HG02678 (cell line): ENCODE measurements at regions not wholly inside any gene's neighbourhood (a gene's known extent, or its start where the extent isn't known, plus 50 kb on each side); places are given as distances from the start of the nearest gene placed in this dataset.

ENCODE experiments used
- ATAC-seq: cut with Tn5 transposase; IDR thresholded peaks from one replicate; pipeline ENCODE4 v1.9.1; 2021; ENCODE audit warnings: mild to moderate bottlenecking, moderate library complexity; ENCODE audit not compliant: unreplicated experiment

- ATAC-seq: no peak
Measured at GRCh38 chr5:54746777-54747398, 229.3 kb downstream of the SNX18 start.

- ATAC-seq: no peak
Measured at GRCh38 chr5:54746346-54746745, 228.8 kb downstream of the SNX18 start.

- no peak for ATAC-seq
Measured at GRCh38 chr5:54745599-54745998, 228.0 kb downstream of the SNX18 start.

GRCh38 chr5:54743997-54744788 is 226.6 kb downstream of the SNX18 start:
- ATAC-seq: peak; percentile 86

DNA sequence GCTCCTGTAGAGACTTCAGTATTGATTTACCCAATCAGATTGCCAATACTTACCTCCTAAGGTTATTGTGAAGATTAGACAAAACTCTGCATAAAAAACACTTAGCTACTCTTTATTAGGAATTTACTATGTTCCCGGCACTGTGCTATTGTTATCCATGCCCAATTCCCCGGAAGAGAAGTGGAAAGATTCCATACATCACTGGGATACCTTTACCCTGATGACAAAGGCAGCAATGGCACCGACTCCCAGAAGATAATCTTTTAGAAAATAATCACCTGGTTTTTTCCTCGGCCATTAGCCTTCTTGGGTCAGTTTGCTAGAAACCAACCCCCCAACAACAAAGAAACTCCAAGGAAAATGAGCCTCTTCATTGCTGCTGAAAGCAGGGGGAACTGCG is 226.0 kb downstream of the SNX18 start:
- no peak for ATAC-seq

GRCh38 chr5:54742417-54742891 is 224.9 kb downstream of the SNX18 start:
- no peak for ATAC-seq

DNA sequence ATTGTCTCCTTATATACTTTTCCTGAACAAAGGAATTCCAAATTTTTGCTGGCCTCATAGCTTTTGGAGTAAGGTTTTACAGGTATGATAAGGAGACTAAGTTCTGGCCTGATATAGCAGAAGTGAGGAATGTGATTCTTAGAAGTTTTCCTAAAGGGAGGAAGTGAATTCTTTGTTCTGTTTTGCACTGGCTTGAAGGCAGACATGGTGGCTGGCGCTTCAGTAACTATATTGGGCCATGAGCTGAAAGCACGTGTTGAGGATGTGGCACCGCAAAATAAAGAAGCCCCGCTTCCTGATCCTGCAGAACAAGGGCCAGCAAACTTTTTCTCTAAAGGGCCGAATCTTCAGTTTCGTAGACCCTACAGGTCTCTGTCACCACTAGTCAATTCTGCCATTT is 224.2 kb downstream of the SNX18 start:
- ATAC-seq: no peak

DNA sequence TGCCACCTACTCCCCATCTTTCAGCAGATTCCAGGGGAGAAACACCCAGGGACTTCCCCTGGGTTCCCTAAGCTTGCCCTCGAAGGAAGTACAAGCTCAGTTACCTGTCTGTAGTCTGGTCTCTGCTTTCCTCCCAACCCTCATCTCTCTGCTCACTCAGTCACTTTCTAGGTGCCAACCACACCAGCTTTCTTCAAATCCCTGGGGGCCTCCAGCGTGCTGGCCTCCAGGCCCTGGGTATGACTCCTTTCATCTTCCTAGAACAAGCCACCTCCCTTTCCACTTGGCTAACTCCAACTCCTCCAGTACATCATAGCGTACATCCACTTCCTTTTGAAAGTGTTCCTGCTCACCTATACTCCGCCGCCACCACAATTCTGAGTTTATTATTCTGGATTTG is 222.6 kb downstream of the SNX18 start:
- no peak for ATAC-seq

GRCh38 chr5:54739371-54739770 is 221.8 kb downstream of the SNX18 start:
- ATAC-seq: no peak

GRCh38 chr5:54738973-54739367 is 221.4 kb downstream of the SNX18 start:
- ATAC-seq: no peak

DNA sequence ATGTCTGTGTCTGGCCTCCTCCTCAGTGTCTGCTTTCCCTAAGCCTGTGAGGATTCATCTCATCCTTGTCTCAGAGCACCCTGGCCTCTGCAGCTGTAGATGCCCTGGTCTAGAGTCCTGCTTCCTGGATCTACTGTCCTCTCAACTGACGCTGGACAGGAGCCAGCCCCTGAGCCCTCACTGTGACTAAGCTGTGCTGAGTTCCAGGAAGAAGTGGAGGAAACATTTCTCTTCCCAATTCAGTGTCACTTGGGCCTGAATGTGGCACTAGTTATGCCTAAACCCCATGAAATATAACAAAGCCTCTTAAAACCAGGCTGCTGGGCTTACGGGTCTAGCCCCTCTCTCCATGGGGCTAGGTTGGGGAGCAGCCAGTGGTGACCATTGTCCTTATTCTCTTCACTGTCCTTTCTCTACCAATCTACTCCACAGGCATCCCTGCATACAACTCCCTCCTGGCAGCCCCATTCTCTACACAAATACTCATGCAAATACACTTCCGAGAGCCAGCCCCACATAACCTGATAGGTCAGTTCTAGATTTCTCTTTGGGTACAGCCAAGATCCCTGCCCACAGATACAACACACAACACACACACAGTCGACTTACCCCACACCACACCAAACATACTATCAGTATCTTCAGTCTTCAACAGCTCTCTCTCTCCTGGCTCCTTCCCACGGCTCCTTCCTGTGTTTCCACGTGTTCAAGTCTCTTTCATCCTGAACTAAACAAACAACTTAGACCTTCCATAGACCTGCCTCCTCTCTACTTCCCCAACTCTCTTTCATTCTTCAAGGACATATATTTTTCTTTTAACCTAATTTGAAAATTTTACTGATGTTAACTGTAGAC is 220.8 kb downstream of the SNX18 start:
- no peak for ATAC-seq

DNA sequence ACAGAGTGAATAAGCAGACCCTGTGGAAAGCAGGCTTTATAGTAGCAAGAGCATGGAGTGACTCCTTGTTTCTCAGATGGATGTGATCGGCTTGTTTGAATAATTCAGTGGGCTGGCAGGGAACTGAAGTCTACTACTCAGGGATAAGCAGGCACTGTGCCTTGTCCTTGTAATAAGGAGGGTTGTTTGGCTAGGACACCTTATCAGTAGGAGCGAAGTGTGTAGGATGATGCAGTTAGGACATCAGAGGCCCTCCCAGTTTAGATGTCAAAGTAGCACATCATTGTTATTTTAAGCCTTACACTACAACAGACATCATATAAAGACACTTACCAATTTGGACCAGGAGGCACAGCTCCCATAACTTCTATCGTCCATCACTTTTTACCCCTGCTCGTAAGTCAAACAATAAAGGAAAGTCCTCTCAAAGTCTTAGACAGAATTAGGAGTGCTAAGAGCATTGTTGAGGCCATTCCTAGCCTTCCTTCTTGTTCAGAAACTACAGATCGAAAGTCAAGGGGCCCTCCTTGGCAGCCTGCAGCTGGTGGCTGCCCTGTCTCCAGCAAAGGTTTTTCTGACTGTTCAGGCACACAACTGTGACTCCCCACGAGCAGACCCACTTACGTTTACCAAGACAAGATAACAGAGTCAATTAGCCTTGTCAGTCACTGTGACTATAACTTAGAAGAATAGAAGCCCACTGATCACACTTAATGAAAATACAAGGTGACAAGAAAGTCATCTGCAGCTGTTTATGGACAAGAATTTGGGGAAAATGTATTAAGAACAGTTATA is 218.6 kb downstream of the SNX18 start:
- ATAC-seq: no peak

GRCh38 chr5:54733101-54733500 is 215.5 kb downstream of the SNX18 start:
- ATAC-seq: no peak

DNA sequence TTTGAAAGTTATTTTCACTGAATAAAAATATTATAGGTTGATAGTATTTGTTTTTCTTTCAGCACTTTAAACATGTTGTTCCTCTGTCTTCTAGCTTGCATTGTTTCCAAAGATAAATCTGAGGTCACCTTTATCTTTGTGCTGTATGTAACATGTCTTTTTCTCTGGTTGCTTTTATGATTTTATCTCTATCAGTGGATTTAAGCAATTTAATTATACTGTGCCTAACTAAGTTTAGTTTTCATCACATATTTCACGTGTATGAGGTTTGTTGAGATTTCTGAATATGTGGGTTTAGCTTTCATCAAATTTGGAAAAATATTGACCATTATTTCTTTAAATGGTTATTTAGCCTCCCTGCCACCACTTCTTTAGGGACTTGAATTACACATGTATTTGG is 214.5 kb downstream of the SNX18 start:
- ATAC-seq: no peak

- ATAC-seq: no peak
Measured at GRCh38 chr5:54728588-54728915, 211.0 kb downstream of the SNX18 start.

DNA sequence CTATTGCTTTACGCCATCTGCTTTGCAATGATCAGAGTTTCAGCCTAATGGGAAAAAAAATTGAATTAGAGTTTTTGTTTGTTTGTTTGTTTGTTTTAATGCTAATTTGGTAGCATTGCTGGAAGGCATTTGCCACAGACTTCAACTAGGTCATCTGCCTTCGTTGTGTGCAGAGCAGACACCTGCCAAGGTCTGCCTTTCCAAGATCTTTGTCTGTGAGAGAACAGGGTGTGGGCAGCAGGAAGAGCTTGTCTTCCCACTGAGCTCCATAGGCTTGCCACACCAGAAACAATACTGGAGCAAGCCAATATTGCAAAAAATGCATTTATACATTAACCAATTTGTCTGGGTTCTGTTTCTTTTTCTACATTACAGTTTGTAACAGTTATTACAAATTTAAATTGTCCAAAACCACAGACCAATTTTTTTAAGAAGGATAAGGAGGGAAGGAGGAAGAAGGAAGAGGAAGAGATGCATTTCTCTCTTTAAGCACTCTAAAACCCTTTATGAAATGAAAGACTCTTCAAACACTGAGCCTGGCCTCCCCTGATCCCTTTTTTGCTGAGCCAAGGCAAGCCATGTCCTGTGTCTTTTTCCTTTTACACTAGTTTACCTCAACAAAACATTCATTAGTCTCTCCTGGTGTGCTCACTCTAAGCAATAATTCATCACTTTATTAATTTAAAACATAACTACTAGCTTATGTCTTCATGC is 210.5 kb downstream of the SNX18 start:
- no peak for ATAC-seq

- no peak for ATAC-seq
Measured at GRCh38 chr5:54725391-54726280, 208.1 kb downstream of the SNX18 start.

DNA sequence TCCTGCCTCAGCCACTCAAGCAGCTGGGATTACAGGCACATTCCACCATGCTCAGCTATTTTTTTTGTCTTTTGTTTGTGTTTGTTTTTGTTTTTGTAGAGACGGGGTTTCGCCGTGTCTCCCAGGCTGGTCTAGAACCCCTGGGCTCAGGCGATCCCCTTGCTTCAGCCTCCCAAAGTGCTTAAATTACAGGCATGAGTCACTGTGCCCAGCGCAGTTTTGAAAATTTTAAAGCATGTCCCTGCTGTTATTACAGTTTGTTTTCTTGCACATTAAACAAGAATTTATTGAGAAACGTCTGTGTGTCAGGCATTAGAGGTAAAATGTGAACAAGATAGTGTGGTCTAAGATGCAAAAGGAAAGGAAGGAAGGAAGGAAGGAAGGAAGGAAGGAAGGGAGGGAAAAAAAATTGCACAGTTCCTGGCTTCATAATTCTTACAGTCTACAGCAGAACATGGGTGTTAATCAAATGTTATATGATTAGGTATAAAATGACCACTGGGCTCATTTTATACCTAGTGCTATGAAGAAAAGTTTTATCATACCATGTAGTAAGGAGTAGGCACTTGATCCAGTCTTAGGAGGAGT is 205.4 kb downstream of the SNX18 start:
- ATAC-seq: no peak
